Heart right ventricle (tissue), 16 donors: ENCODE measurements at regions not wholly inside any gene's neighbourhood (a gene's known extent, or its start where the extent isn't known, plus 50 kb on each side); places are given as distances from the start of the nearest gene placed in this dataset.
"Not testable (repeated sequence)": the region's sequence is repeated elsewhere in the genome, so short reads cannot be mapped to it uniquely, and the experiment has no call there.

Source experiments
- ATAC-seq, 8 donors: fragments of 200-7000 bp; cut with Tn5 transposase; one replicate each; pipeline ENCODE4 v1.9.1; 2020; ENCODE audit warnings: mild to moderate bottlenecking in 8 of 8, moderate library complexity in 8 of 8, moderate number of reproducible peaks in 1 of 8
- DNase-seq, 2 donors: peaks; one replicate each; pipeline ENCODE4 v3.0.0-alpha.2; 2020
- H3K27ac ChIP-seq, 10 donors: fragments of 200-600 bp; sonication (generic) in 2 of 10; one replicate each; pipeline versions ENCODE4 v1.5.0 to v1.8.0; 2020 to 2022; ENCODE audit warnings: mild to moderate bottlenecking in 3 of 10
- H3K27me3 ChIP-seq, 7 donors: fragments of 200-600 bp; one replicate each; pipeline ENCODE4 v1.8.0; 2021 to 2022; ENCODE audit warnings: mild to moderate bottlenecking in 2 of 7
- H3K36me3 ChIP-seq, 9 donors: fragments of 200-600 bp; sonication (generic) in 1 of 9; one replicate each; pipeline versions ENCODE4 v1.5.0 to v1.8.0; 2020 to 2022; ENCODE audit warnings: mild to moderate bottlenecking in 2 of 9
- H3K4me1 ChIP-seq, 9 donors: fragments of 200-600 bp; sonication (generic) in 1 of 9; one replicate each; pipeline versions ENCODE4 v1.5.0 to v1.8.0; 2020 to 2022; ENCODE audit warnings: mild to moderate bottlenecking in 4 of 9
- H3K4me3 ChIP-seq, 10 donors: fragments of 200-600 bp; sonication (generic) in 2 of 10; one replicate each; pipeline versions ENCODE4 v1.5.0 to v1.8.0; 2020 to 2022; ENCODE audit warnings: mild to moderate bottlenecking in 7 of 10, moderate library complexity in 2 of 10
- H3K9me3 ChIP-seq, 11 donors: fragments of 200-600 bp in 10 of 11; sonication (generic) in 2 of 11; one replicate each; pipeline versions ENCODE4 v1.5.0 to v1.8.0; 2013 to 2022; ENCODE audit warnings: mild to moderate bottlenecking in 2 of 11, control low read depth in 1 of 11, moderate library complexity in 1 of 11
- WGBS, 2 donors: extraction: QIAGEN DNeasy Blood & Tissue Kit; methylation state at CpG; one replicate each; pipeline ENCODE4 v1.1.7; 2013; ENCODE audit warnings: inconsistent platforms in 1 of 2; 5-methylcytosine and 5-hydroxymethylcytosine counted together
- intact Hi-C, 10 donors: fragments of 100-400 bp; cut with DNase I; formaldehyde crosslinking; loops; one replicate each; pipeline versions ENCODE4 v1.11.1 to v1.14.2; 2022
- TF ChIP-seq, protein P1 (sequence below), 9 donors: fragments of 200-600 bp; sonication (generic) in 2 of 9; IDR thresholded peaks; one replicate each; pipeline versions ENCODE4 v1.5.0 to v1.8.0; 2021 to 2022; ENCODE audit warnings: antibody characterized with exemption in 9 of 9, mild to moderate bottlenecking in 5 of 9, moderate library complexity in 1 of 9
- donor health status: Arrhythmogenic right ventricular cardiomyopathy.
- donor health status: ischemic (EF 13 %, LVEDD 7.1; RV severe dilation, severe dysfunction).
- donor health status: healthy with polysubstance abuse.
- donor health status: DM: no; HTN: yes; CAD: no.
- donor health status: DM: no; HTN: no; CAD: no.
- donor health status: ischemic (EF 25% LVEDD 6.9; RV normal size, moderate dysfunction).
- donor health status: ischemic (EF 25% LVEDD 5.7; RV mildly dilated, moderate dysfunction).
- donor health status: healthy.
- donor health status: DM: yes; HTN: yes; CAD: no.
- donor health status: Ischemic cardiomyopathy.
- donor health status: ischemic (EF 35%, LVEDD 5.7; RV mildly dilated, moderate dysfunction).
- donor health status: nonischemic (EF 11% LVEDD 7.7; RV severe dilation, severe dysfunction).
- donor health status: DM: yes; HTN: yes; CAD: no.
- donor health status: PGD.
- donor health status: ischemic (EF 29% LVEDD 5.4; RV normal size, mild dysfunction).
- donor health status: nonischemic (EF 23%, LVEDD 6.1; RV moderate dilation, normal function).

DNA sequence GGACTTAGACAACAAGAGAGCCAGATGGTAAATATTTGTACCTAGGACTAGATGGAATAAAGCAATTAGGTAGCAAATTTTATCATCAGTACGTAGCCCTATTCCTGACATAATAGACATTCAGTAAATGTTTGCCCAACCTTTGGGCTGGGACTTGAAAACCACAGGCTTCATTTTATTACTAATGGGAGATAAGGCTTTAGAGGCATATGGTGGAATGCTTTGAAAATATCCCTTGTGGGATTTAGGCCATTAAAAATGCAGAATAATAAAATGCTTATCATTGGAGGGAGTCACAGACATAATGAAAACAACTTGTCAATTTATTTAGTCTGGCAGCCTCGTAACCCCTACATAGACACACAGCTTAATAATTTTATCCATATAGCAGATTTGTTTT, 296.1 kb upstream of the SPAG17 start:
- H3K9me3 ChIP-seq = peaks cover 0 to 10% (median 0%) of the 10 kb centered on the region in 11 donors
- intact Hi-C loops = no loop called here
- H3K4me3 ChIP-seq = no peak overlapping the region
- DNase-seq (no peak), ATAC-seq (no peak)
- TF ChIP-seq, protein P1, sequence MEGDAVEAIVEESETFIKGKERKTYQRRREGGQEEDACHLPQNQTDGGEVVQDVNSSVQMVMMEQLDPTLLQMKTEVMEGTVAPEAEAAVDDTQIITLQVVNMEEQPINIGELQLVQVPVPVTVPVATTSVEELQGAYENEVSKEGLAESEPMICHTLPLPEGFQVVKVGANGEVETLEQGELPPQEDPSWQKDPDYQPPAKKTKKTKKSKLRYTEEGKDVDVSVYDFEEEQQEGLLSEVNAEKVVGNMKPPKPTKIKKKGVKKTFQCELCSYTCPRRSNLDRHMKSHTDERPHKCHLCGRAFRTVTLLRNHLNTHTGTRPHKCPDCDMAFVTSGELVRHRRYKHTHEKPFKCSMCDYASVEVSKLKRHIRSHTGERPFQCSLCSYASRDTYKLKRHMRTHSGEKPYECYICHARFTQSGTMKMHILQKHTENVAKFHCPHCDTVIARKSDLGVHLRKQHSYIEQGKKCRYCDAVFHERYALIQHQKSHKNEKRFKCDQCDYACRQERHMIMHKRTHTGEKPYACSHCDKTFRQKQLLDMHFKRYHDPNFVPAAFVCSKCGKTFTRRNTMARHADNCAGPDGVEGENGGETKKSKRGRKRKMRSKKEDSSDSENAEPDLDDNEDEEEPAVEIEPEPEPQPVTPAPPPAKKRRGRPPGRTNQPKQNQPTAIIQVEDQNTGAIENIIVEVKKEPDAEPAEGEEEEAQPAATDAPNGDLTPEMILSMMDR (IDR thresholded peaks at IDR 0.05) = no peak
- no peaks in the 10 kb centered on the region for H3K36me3 ChIP-seq
- no peaks in the 10 kb centered on the region for H3K4me1 ChIP-seq
- H3K27ac ChIP-seq = no peak overlapping the region
- no peaks in the 10 kb centered on the region for H3K27me3 ChIP-seq
- WGBS, 2 donors = 54 to 69% methylated on average over 2 of the region's 2 CpGs

- DNase-seq (no peak), ATAC-seq (no peak)
- no peaks in the 10 kb centered on the region for H3K4me1 ChIP-seq
- H3K9me3 ChIP-seq = peaks cover 0 to 10% (median 0%) of the 10 kb centered on the region in 11 donors
- H3K4me3 ChIP-seq = no peak overlapping the region
- no peaks in the 10 kb centered on the region for H3K27me3 ChIP-seq
- WGBS, 2 donors = 88 to 89% methylated on average over 3 of the region's 3 CpGs
- no peak overlapping the region for H3K27ac ChIP-seq
- TF ChIP-seq, protein P1 (IDR thresholded peaks at IDR 0.05) = no peak
- no peaks in the 10 kb centered on the region for H3K36me3 ChIP-seq
- intact Hi-C loops = no loop called here
Measured at GRCh38 chr1:118479351-118479750, 294.3 kb upstream of the SPAG17 start.

- no peaks in the 10 kb centered on the region for H3K36me3 ChIP-seq
- ATAC-seq (no peak), DNase-seq (no peak)
- H3K4me3 ChIP-seq = no peak overlapping the region
- no peak overlapping the region for H3K27ac ChIP-seq
- no peaks in the 10 kb centered on the region for H3K27me3 ChIP-seq
- 59 to 62% methylated on average over 4 of the region's 4 CpGs for WGBS, 2 donors
- intact Hi-C loops = no loop called here
- no peaks in the 10 kb centered on the region for H3K4me1 ChIP-seq
- no peaks in the 10 kb centered on the region for H3K9me3 ChIP-seq
- TF ChIP-seq, protein P1 (IDR thresholded peaks at IDR 0.05) = no peak
Measured at GRCh38 chr1:118473825-118474224, 288.8 kb upstream of the SPAG17 start.

DNA sequence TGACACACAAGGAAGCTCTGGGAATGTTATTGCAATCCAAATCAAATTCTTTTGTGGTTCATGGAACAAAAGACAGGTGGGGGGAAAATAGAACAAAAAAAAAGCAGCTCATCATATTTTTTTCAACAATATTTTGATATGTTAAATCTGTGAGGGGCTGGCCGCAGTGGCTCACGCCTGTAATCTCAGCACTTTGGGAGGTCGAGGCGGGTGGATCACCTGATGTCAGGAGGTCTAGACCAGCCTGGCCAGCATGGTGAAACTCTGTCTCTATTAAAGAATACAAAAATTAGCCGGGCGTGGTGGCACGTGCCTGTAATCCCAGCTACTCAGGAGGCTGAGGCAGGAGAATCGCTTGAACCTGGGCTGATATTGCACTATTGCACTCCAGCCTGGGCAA, 279.4 kb upstream of the SPAG17 start:
- DNase-seq, H3K27me3 ChIP-seq, H3K27ac ChIP-seq, H3K4me3 ChIP-seq, intact Hi-C loops, H3K36me3 ChIP-seq, ATAC-seq, H3K4me1 ChIP-seq: not testable (repeated sequence)
- H3K9me3 ChIP-seq = peaks cover 0 to 49% (median 20%) of the 10 kb centered on the region in 11 donors
- 87 to 88% methylated on average over 8 of the region's 8 CpGs for WGBS, 2 donors

GRCh38 chr1:118461154-118461553, 276.1 kb upstream of the SPAG17 start:
- no peak for ATAC-seq
- no peaks in the 10 kb centered on the region for H3K4me1 ChIP-seq
- H3K36me3 ChIP-seq = no peaks in the 10 kb centered on the region
- intact Hi-C loops = no loop called here
- DNase-seq = no peak
- H3K9me3 ChIP-seq = peaks cover 0 to 63% (median 18%) of the 10 kb centered on the region in 11 donors
- H3K27me3 ChIP-seq = no peaks in the 10 kb centered on the region
- no peak overlapping the region for H3K27ac ChIP-seq
- TF ChIP-seq, protein P1 (IDR thresholded peaks at IDR 0.05) = no peak
- no peak overlapping the region for H3K4me3 ChIP-seq
